ENCODE measurements at regions not wholly inside any gene's neighbourhood (a gene's known extent, or its start where the extent isn't known, plus 50 kb on each side); places are given as distances from the start of the nearest gene placed in this dataset.

DNA sequence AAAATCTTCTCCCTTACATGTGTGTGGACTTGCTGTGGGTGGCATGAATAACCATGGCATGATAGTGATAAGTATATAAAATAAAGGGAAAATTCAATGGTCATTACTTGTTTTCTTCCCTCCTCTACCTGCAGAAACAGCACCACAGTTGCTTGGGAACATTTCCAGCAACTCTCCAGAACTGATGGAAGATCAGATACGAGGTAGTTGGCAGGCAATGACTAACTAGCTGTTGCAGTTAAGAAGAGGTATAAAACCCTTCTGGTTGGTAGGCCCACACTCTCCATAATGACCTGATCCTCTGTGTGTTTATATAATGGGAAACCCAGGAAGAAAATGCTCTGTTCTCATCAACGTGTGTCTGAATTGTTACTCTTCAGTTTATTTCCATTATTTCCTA lies 185.9 kb downstream of the SYK start:
- no peak overlapping the region for H3K27ac Mint-ChIP-seq (ENCODE audit: unreplicated experiment)
- DNase-seq (ENCODE audit: extremely low spot score, unreplicated experiment), result no peak
- H3K36me3 Mint-ChIP-seq (ENCODE audit: unreplicated experiment), result peaks cover 2% of the 10 kb centered on the region
- no peaks in the 10 kb centered on the region for H3K27me3 Mint-ChIP-seq (ENCODE audit: unreplicated experiment)
- peaks cover 19% of the 10 kb centered on the region for H3K4me1 Mint-ChIP-seq (ENCODE audit: unreplicated experiment)
- H3K9me3 Mint-ChIP-seq (ENCODE audit: unreplicated experiment), result peaks cover 16% of the 10 kb centered on the region
- TF ChIP-seq, protein P1, sequence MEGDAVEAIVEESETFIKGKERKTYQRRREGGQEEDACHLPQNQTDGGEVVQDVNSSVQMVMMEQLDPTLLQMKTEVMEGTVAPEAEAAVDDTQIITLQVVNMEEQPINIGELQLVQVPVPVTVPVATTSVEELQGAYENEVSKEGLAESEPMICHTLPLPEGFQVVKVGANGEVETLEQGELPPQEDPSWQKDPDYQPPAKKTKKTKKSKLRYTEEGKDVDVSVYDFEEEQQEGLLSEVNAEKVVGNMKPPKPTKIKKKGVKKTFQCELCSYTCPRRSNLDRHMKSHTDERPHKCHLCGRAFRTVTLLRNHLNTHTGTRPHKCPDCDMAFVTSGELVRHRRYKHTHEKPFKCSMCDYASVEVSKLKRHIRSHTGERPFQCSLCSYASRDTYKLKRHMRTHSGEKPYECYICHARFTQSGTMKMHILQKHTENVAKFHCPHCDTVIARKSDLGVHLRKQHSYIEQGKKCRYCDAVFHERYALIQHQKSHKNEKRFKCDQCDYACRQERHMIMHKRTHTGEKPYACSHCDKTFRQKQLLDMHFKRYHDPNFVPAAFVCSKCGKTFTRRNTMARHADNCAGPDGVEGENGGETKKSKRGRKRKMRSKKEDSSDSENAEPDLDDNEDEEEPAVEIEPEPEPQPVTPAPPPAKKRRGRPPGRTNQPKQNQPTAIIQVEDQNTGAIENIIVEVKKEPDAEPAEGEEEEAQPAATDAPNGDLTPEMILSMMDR (IDR thresholded peaks at IDR 0.05), result no peak
- no peak overlapping the region for H3K4me3 Mint-ChIP-seq (ENCODE audit: unreplicated experiment)

DNA sequence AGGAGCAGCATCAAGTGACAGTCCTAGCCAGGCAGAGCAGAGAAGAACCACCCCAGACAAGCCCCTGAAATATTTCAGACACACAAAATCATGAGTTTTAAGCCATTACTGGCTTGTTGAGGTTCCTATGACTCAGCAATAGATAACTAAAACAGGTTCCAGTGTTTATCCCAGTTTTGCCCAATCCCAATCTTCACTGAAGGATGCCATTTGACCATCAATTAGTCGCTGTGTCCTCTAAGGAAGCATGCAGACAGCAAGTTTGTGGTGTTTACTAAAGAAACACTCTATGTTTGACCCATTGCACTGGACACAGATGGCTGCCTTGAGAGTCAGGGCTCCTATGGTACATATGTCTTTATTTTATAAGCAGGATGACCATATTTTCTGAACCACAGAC lies 186.7 kb downstream of the SYK start:
- Mint-ChIP-seq H3K36me3 (ENCODE audit: unreplicated experiment) (peaks cover 2% of the 10 kb centered on the region), H3K4me3 (ENCODE audit: unreplicated experiment) (no peak overlapping the region), H3K4me1 (ENCODE audit: unreplicated experiment) (peaks cover 25% of the 10 kb centered on the region), H3K9me3 (ENCODE audit: unreplicated experiment) (peaks cover 16% of the 10 kb centered on the region), H3K27ac (ENCODE audit: unreplicated experiment) (no peak overlapping the region), H3K27me3 (ENCODE audit: unreplicated experiment) (no peaks in the 10 kb centered on the region)
- no peak for DNase-seq (ENCODE audit: extremely low spot score, unreplicated experiment)
- TF ChIP-seq, protein P1 (IDR thresholded peaks at IDR 0.05), result no peak

DNA sequence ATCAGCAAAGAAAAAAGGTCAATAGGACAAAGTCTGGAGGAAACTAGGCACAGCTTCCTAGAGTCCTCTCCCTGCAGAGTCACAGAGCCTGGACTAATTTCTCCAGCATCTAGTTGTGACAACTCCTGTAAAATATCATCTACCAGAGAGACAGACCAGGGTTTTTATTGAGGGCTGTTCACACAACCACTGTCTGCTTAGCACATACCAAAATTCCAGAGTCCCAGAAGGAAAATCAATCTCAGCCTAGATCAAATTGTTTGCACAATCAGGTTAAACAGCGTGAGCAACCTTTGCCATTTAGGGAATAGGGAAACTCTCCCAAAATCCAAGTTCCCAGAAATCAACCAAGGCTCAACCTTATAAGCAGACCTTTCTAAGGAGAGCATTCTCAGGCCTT lies 190.3 kb downstream of the SYK start:
- TF ChIP-seq, protein P1 (IDR thresholded peaks at IDR 0.05), result no peak
- peaks cover 16% of the 10 kb centered on the region for H3K9me3 Mint-ChIP-seq (ENCODE audit: unreplicated experiment)
- H3K36me3 Mint-ChIP-seq (ENCODE audit: unreplicated experiment), result peaks cover 4% of the 10 kb centered on the region
- no peak overlapping the region for H3K4me3 Mint-ChIP-seq (ENCODE audit: unreplicated experiment)
- DNase-seq (ENCODE audit: extremely low spot score, unreplicated experiment), result no peak
- H3K27ac Mint-ChIP-seq (ENCODE audit: unreplicated experiment), result peak overlapping the region; percentile 54
- H3K4me1 Mint-ChIP-seq (ENCODE audit: unreplicated experiment), result peaks cover 32% of the 10 kb centered on the region
- H3K27me3 Mint-ChIP-seq (ENCODE audit: unreplicated experiment), result no peaks in the 10 kb centered on the region

DNA sequence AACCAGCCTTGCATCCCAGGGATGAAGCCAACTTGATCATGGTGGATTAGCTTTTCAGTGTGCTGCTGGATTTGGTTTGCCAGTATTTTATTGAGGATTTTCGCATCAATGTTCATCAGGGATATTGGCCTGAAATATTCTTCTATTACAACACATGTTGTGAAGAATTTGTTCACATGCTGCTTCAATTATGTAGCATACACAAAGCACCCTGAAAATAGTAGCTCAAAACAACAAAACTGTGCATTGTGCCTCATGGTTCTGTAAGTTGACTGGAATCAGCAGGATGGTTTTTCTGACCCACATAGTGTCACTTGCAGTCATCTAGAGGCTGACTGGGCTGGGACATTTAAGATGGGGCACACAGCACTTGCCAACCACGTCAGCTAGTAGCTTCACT lies 193.9 kb downstream of the SYK start:
- no peak overlapping the region for H3K4me3 Mint-ChIP-seq (ENCODE audit: unreplicated experiment)
- H3K36me3 Mint-ChIP-seq (ENCODE audit: unreplicated experiment), result peaks cover 4% of the 10 kb centered on the region
- no peaks in the 10 kb centered on the region for H3K27me3 Mint-ChIP-seq (ENCODE audit: unreplicated experiment)
- peaks cover 41% of the 10 kb centered on the region for H3K4me1 Mint-ChIP-seq (ENCODE audit: unreplicated experiment)
- TF ChIP-seq, protein P1 (IDR thresholded peaks at IDR 0.05), result no peak
- H3K27ac Mint-ChIP-seq (ENCODE audit: unreplicated experiment), result no peak overlapping the region
- H3K9me3 Mint-ChIP-seq (ENCODE audit: unreplicated experiment), result peaks cover 9% of the 10 kb centered on the region
- no peak for DNase-seq (ENCODE audit: extremely low spot score, unreplicated experiment)

DNA sequence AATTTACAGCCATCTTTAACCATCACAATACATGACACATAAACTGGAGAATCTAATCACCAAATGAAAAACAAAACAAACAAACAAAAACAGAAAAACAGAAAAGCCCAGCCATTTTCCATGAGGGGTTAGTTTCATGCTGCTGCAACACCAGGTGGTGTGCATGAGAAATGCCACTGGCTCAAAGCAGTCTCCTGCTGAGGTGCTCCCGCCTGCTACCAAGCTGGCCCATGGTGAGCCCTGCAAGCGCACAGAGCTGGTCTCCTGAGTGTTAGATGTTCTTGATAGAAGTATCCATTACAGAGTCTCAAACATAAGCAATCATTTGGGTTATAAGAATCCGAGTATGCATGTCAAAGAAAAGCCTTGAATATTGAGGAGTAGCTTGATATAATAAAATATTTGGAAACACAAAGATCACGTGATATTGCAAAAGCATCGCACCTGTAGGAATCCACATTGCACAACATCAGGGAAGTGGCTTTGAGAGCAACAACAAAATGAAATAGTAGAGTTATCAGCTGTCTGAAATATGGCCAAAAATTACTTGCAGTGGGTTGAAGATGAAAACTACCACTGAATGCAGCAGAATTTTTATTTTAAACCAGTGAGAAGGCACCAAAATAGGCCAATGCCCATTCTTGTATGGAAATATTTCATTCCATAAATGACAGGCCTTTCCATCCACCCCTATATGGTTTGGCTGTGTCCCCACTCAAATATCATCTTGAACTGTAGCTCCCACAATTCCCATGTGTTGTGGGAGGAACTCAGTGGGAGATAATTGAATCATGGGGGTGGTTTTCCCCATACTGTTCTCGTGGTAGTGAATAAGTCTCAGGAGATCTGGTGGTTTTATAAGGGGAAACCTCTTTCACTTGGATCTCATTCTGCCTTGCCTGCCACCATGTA lies 194.8 kb downstream of the SYK start:
- Mint-ChIP-seq H3K4me1 (ENCODE audit: unreplicated experiment) (peaks cover 47% of the 10 kb centered on the region), H3K27me3 (ENCODE audit: unreplicated experiment) (no peaks in the 10 kb centered on the region), H3K36me3 (ENCODE audit: unreplicated experiment) (peaks cover 2% of the 10 kb centered on the region), H3K27ac (ENCODE audit: unreplicated experiment) (no peak overlapping the region), H3K9me3 (ENCODE audit: unreplicated experiment) (peaks cover under 1% of the 10 kb centered on the region), H3K4me3 (ENCODE audit: unreplicated experiment) (no peak overlapping the region)
- TF ChIP-seq, protein P1 (IDR thresholded peaks at IDR 0.05), result no peak
- DNase-seq (ENCODE audit: extremely low spot score, unreplicated experiment), result no peak
